Hepatocyte (in vitro differentiated cells): ENCODE measurements at regions not wholly inside any gene's neighbourhood (a gene's known extent, or its start where the extent isn't known, plus 50 kb on each side); places are given as distances from the start of the nearest gene placed in this dataset.

Experiments
- CTCF ChIP-seq: fragments of 200-600 bp; sonication (generic); IDR thresholded peaks from 2 replicates; pipeline ENCODE4 v1.5.1; 2016; ENCODE audit warnings: antibody characterized with exemption, mild to moderate bottlenecking; ENCODE audit not compliant: poor library complexity
- EZH2 ChIP-seq: fragments of 200-600 bp; sonication (generic); IDR thresholded peaks from 2 replicates; pipeline ENCODE4 v1.6.1; 2016; ENCODE audit warnings: antibody characterized with exemption, mild to moderate bottlenecking, borderline replicate concordance

DNA sequence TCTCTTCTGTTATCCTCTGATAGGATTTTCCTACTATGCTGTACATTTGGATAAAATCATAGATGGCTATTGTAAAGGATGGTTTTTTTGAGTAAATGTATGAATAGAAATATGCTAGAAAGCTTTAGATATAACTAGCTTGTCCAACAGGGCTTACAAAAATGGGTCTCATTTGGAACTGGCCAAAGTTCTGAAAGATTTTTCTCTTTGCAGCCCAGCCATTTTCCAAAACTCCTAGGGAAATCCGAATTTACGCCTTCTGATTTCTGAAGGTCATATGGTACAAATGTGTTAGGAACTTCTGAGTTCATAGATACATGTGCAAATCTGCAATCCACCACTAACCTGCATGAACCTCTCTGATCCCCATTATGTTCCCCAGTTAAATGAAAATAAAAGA, 603.9 kb upstream of the C9orf72 start:
- no peak for TF ChIP-seq CTCF
- TF ChIP-seq EZH2: no peak
